OCI-LY7 (cell line): ENCODE measurements at regions not wholly inside any gene's neighbourhood (a gene's known extent, or its start where the extent isn't known, plus 50 kb on each side); places are given as distances from the start of the nearest gene placed in this dataset.

Source experiments
- BruUV-seq: library from RNA; stranded (reverse); fragments of 400-500 nt; replicated peaks from 2 replicates; lab custom pipeline; 2021; lab: Mats Ljungman, UMichigan
- CTCF ChIA-PET: fragments of 300-600 bp; sonication (Branson Sonifier 250); formaldehyde crosslinking; loops from one replicate; lab custom pipeline; 2022; ENCODE audit warnings: antibody characterized with exemption; ENCODE audit not compliant: unreplicated experiment; lab: Charles Lee
- POLR2A ChIA-PET: fragments of 300-600 bp; sonication (Branson Sonifier 250); formaldehyde crosslinking; loops from one replicate; lab custom pipeline; 2022; ENCODE audit warnings: antibody characterized with exemption; lab: Charles Lee
- DNase-seq: peaks from one replicate; pipeline ENCODE4 v3.0.0-alpha.2; 2015; ENCODE audit warnings: low spot score
- H2AFZ ChIP-seq: fragments of 200-600 bp; sonication (generic), shearing (Covaris generic); 2 replicates; pipeline ENCODE4 v1.6.1; 2014; ENCODE audit warnings: mild to moderate bottlenecking, antibody characterized with exemption, low read length, moderate library complexity
- H3K27ac ChIP-seq: fragments of 200-600 bp; sonication (generic); 2 replicates; pipeline ENCODE4 v1.5.1; 2014; ENCODE audit warnings: mixed run types, low read depth, mild to moderate bottlenecking, moderate library complexity, low read length, inconsistent platforms; ENCODE audit not compliant: poor library complexity, severe bottlenecking
- H3K36me3 ChIP-seq: fragments of 200-600 bp; sonication (generic); 2 replicates; pipeline ENCODE4 v1.6.1; 2014; ENCODE audit warnings: mild to moderate bottlenecking, antibody characterized with exemption, low read length, moderate library complexity, mixed read lengths; ENCODE audit not compliant: insufficient read depth
- H3K4me1 ChIP-seq: fragments of 200-600 bp; sonication (generic); 2 replicates; pipeline ENCODE4 v1.5.1; 2014; ENCODE audit warnings: mild to moderate bottlenecking, low read length; ENCODE audit not compliant: insufficient read depth, poor library complexity, severe bottlenecking
- H3K4me2 ChIP-seq: fragments of 200-600 bp; sonication (generic); 2 replicates; pipeline ENCODE4 v1.6.1; 2014; ENCODE audit warnings: mild to moderate bottlenecking, low read length
- H3K4me3 ChIP-seq: fragments of 200-600 bp; sonication (generic); 2 replicates; pipeline ENCODE4 v1.5.1; 2014; ENCODE audit warnings: mild to moderate bottlenecking, low read depth, low read length; ENCODE audit not compliant: poor library complexity, severe bottlenecking
- H3K79me2 ChIP-seq: fragments of 200-600 bp; sonication (generic); 2 replicates; pipeline ENCODE4 v1.6.1; 2016; ENCODE audit warnings: low read depth, mild to moderate bottlenecking, low read length, moderate library complexity, mixed read lengths; ENCODE audit not compliant: insufficient read depth
- H3K9me2 ChIP-seq: fragments of 200-600 bp; sonication (generic); 2 replicates; pipeline ENCODE4 v1.6.1; 2016; ENCODE audit warnings: mild to moderate bottlenecking, low read length, mixed read lengths; ENCODE audit not compliant: insufficient read depth
- H3K9me3 ChIP-seq: fragments of 200-600 bp; sonication (generic); 2 replicates; pipeline ENCODE4 v1.6.1; 2014; ENCODE audit warnings: mild to moderate bottlenecking, mixed run types, low read length, mixed read lengths
- H4K20me1 ChIP-seq: fragments of 200-600 bp; sonication (generic); 2 replicates; pipeline ENCODE4 v1.6.1; 2014; ENCODE audit warnings: mild to moderate bottlenecking, antibody characterized with exemption, low read length, moderate library complexity, mixed read lengths; ENCODE audit not compliant: insufficient read depth
- CTCF ChIP-seq: fragments of 200-600 bp; sonication (generic); conservative IDR thresholded peaks from 2 replicates; pipeline ENCODE4 v1.5.1; 2014; ENCODE audit warnings: mild to moderate bottlenecking, antibody characterized with exemption, low read length, moderate library complexity, mixed read lengths
- EZH2phosphoT487 ChIP-seq: fragments of 200-600 bp; sonication (generic); IDR thresholded peaks from 2 replicates; pipeline ENCODE4 v1.6.1; 2018; ENCODE audit warnings: low read depth, borderline replicate concordance, mild to moderate bottlenecking, mixed run types, antibody characterized with exemption, low read length, moderate library complexity, mixed read lengths
- intact Hi-C: fragments of 100-400 bp; cut with micrococcal nuclease; formaldehyde crosslinking; loops from one replicate; pipeline ENCODE4 v1.10.0; 2022; ENCODE audit not compliant: unreplicated experiment

GRCh38 chr5:17796757-17797396 lies 162.6 kb downstream of the TAF11L14 start:
- Histone ChIP-seq H3K36me3 (no peaks in the 10 kb centered on the region), H3K9me2 (no peaks in the 10 kb centered on the region), H3K27ac (no peak overlapping the region), H3K4me3 (no peak overlapping the region), H3K4me1 (no peaks in the 10 kb centered on the region), H3K9me3 (no peaks in the 10 kb centered on the region), H3K79me2 (no peaks in the 10 kb centered on the region), H2AFZ (no peak overlapping the region), H3K4me2 (no peak overlapping the region), H4K20me1 (no peaks in the 10 kb centered on the region)
- DNase-seq: no peak
- ChIA-PET CTCF (no interaction called here), POLR2A (no interaction called here)
- BruUV-seq: no TSS peak
- intact Hi-C loops: no loop called here
- no peak for TF ChIP-seq EZH2phosphoT487
- no peak for TF ChIP-seq CTCF

- H3K9me3 ChIP-seq: no peaks in the 10 kb centered on the region
- no peak for TF ChIP-seq EZH2phosphoT487
- TF ChIP-seq CTCF: no peak
- no peak overlapping the region for H3K4me2 ChIP-seq
- no peak overlapping the region for H3K4me3 ChIP-seq
- no peak overlapping the region for H3K27ac ChIP-seq
- ChIA-PET CTCF (no interaction called here), POLR2A (no interaction called here)
- no peak for DNase-seq
- BruUV-seq: no TSS peak
- H3K9me2 ChIP-seq: no peaks in the 10 kb centered on the region
- no peak overlapping the region for H2AFZ ChIP-seq
- no peaks in the 10 kb centered on the region for H4K20me1 ChIP-seq
- intact Hi-C loops: no loop called here
- no peaks in the 10 kb centered on the region for H3K36me3 ChIP-seq
- no peaks in the 10 kb centered on the region for H3K4me1 ChIP-seq
- no peaks in the 10 kb centered on the region for H3K79me2 ChIP-seq
Measured at GRCh38 chr5:17799521-17799920, 165.3 kb downstream of the TAF11L14 start.

- ChIA-PET CTCF (no interaction called here), POLR2A (no interaction called here)
- Histone ChIP-seq H3K9me2 (no peaks in the 10 kb centered on the region), H3K27ac (no peak overlapping the region), H3K9me3 (no peaks in the 10 kb centered on the region), H3K4me2 (no peak overlapping the region), H3K36me3 (no peaks in the 10 kb centered on the region), H3K79me2 (no peaks in the 10 kb centered on the region), H4K20me1 (no peaks in the 10 kb centered on the region), H3K4me1 (no peaks in the 10 kb centered on the region), H2AFZ (no peak overlapping the region), H3K4me3 (no peak overlapping the region)
- no peak for TF ChIP-seq CTCF
- no peak for TF ChIP-seq EZH2phosphoT487
- intact Hi-C loops: no loop called here
- no TSS peak for BruUV-seq
- no peak for DNase-seq
Measured at GRCh38 chr5:17801595-17801994, 167.3 kb downstream of the TAF11L14 start.
